A549 (cell line): ENCODE measurements at regions not wholly inside any gene's neighbourhood (a gene's known extent, or its start where the extent isn't known, plus 50 kb on each side); places are given as distances from the start of the nearest gene placed in this dataset.

Experiments
- CTCF ChIP-seq: fragments of >200 bp; sonication (Bioruptor Twin); formaldehyde crosslinking; IDR thresholded peaks from 3 replicates; pipeline ENCODE4 v1.5.1; 2016
- ELK1 ChIP-seq: fragments of 150-350 bp; IDR thresholded peaks from 2 replicates; pipeline ENCODE4 v1.6.1; 2014; ENCODE audit warnings: low read depth, mild to moderate bottlenecking, low read length
- HDAC2 ChIP-seq: fragments of 200-600 bp; sonication (generic); IDR thresholded peaks from 2 replicates; pipeline ENCODE4 v1.6.1; 2016
- NFE2L2 ChIP-seq: fragments of 150-350 bp; conservative IDR thresholded peaks from 2 replicates; pipeline ENCODE4 v1.6.1; 2014; ENCODE audit warnings: low read length
- POLR2AphosphoS2 ChIP-seq: conservative IDR thresholded peaks from 2 replicates; pipeline ENCODE4 v1.6.1; 2012; ENCODE audit warnings: low read length, improper control_type of control experiment, inconsistent platforms
- REST ChIP-seq: fragments of 200-600 bp; sonication (generic); IDR thresholded peaks from 2 replicates; pipeline ENCODE4 v1.6.1; 2016; ENCODE audit warnings: antibody characterized with exemption, mild to moderate bottlenecking, moderate library complexity
- RNF2 ChIP-seq: fragments of 200-600 bp; sonication (generic); IDR thresholded peaks from 2 replicates; pipeline ENCODE4 v1.6.1; 2016; ENCODE audit warnings: low read depth, mild to moderate bottlenecking, antibody characterized with exemption, moderate library complexity, borderline replicate concordance
- ZNF302 ChIP-seq: fragments of 250-450 bp; sonication (Bioruptor Pico); IDR thresholded peaks from 2 replicates; pipeline ENCODE4 v1.9.0; 2021; ENCODE audit warnings: inconsistent platforms, mild to moderate bottlenecking, moderate library complexity

- no peak for TF ChIP-seq CTCF
- TF ChIP-seq RNF2, result no peak
- TF ChIP-seq POLR2AphosphoS2, result no peak
- TF ChIP-seq NFE2L2, result no peak
- TF ChIP-seq REST, result no peak
- TF ChIP-seq ZNF302 (CRISPR knock-in tag), result no peak
- TF ChIP-seq ELK1, result no peak
- no peak for TF ChIP-seq HDAC2
These were observed 736.1 kb downstream of the DOK5 start for GRCh38 chr20:55211481-55211880.
